ENCODE measurements at regions not wholly inside any gene's neighbourhood (a gene's known extent, or its start where the extent isn't known, plus 50 kb on each side); places are given as distances from the start of the nearest gene placed in this dataset.

DNA sequence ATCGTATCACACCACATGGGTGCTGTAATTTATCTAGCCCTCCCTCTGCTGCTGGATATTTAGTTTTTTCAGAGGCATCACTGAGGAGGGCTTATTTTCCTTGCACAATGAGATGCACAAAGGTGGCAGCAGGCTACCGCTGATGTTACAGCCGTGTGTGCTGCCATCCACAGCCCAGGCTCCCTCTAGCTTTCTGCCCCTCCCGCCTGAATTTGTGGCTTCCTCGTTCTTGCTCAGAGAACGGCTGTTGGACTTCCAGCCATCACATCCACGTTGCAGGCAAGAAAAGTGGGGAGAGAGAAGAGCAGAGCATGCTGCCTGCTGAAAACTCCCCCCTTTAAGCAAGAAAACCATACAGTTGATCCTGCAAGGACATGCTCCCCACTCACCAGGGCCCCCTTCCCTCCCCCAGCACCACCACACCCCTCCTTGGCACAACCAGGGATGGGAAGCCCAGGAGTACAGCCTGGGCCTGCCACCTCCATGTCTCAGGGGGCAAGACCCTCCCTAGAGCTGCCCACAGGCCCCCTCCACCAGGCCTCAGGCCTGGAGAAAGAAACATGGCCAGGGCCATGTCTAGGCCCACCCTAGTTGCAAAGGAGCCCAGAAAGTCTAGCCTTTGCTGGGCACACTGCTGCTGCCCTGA is 102.6 kb downstream of the MRPL14 start:
- H3K27ac ChIP-seq (ENCODE audit: low read depth, low read length), result no peak overlapping the region
- DNase-seq (ENCODE audit: insufficient read length, low spot score, missing footprints), result no peak
- no peaks in the 10 kb centered on the region for H3K27me3 ChIP-seq (ENCODE audit: insufficient read depth, low read length)
- H3K79me2 ChIP-seq (ENCODE audit: insufficient read depth, low read length), result no peaks in the 10 kb centered on the region
- H3K4me1 ChIP-seq (ENCODE audit: insufficient read depth, low read length), result peaks cover 32% of the 10 kb centered on the region
- peak overlapping the region; percentile 24 for H2AFZ ChIP-seq (ENCODE audit: low read length)
- H4K20me1 ChIP-seq (ENCODE audit: insufficient read depth, low read length), result no peaks in the 10 kb centered on the region
- no peaks in the 10 kb centered on the region for H3K36me3 ChIP-seq (ENCODE audit: insufficient read depth, low read length)
- H3K4me2 ChIP-seq (ENCODE audit: insufficient read depth, low read length), result no peak overlapping the region
- H3K4me3 ChIP-seq (ENCODE audit: insufficient read depth, low read length), result no peak overlapping the region
- H3K9me3 ChIP-seq (ENCODE audit: low read depth, low read length), result no peaks in the 10 kb centered on the region
- TF ChIP-seq CTCF (IDR thresholded peaks at IDR 0.05; ENCODE audit: extremely low read depth, low read depth, low read length), result no peak

DNA sequence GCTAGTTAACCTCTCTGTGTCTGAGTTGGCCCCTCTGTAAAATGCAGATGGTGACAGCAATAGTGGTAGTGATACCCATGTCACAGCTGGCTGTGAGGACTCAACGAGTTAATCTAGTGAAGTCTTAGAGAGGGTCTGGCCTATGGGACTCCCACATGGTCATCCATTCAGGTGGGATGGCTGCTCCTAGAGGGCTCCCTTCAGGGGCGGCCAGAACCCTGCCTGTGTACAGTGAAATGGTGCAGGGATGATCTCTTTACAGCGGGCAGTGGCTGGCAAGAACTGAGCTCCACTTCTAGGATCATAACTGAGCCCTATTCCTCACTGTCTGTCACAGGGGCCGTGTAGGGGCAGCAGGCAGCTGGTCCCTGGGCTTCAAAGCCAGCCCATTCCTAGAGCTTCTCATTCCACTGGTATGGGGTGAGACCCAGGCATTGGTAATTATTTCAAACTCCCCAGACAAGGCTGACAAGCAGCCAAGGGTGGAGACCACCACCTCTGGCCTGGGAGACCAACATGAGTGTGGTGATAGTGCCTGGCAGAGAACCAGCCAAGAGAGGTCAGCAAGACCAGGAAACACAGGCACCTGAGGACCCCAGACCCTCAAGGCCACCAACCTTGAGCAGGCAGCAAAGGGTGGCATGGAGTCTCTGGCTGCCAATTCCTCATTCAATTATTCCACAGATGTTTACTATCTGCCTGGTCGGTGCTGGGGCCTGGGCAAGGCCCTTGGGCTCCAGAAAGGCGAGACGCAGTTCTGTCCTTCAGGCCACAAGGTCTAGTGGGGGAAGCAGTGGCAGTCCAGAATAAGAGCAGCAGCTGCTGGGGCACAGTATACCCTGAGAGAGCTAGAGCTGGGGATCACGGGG is 103.4 kb downstream of the MRPL14 start:
- Histone ChIP-seq H3K4me3 (ENCODE audit: insufficient read depth, low read length) (no peak overlapping the region), H3K9me3 (ENCODE audit: low read depth, low read length) (no peaks in the 10 kb centered on the region), H3K79me2 (ENCODE audit: insufficient read depth, low read length) (no peaks in the 10 kb centered on the region), H3K27ac (ENCODE audit: low read depth, low read length) (no peak overlapping the region), H3K27me3 (ENCODE audit: insufficient read depth, low read length) (no peaks in the 10 kb centered on the region), H3K4me1 (ENCODE audit: insufficient read depth, low read length) (peaks cover 24% of the 10 kb centered on the region), H4K20me1 (ENCODE audit: insufficient read depth, low read length) (no peaks in the 10 kb centered on the region), H2AFZ (ENCODE audit: low read length) (no peak overlapping the region), H3K36me3 (ENCODE audit: insufficient read depth, low read length) (no peaks in the 10 kb centered on the region), H3K4me2 (ENCODE audit: insufficient read depth, low read length) (no peak overlapping the region)
- TF ChIP-seq CTCF (IDR thresholded peaks at IDR 0.05; ENCODE audit: extremely low read depth, low read depth, low read length), result no peak
- peak; percentile 14 for DNase-seq (ENCODE audit: insufficient read length, low spot score, missing footprints)

- Histone ChIP-seq H3K9me3 (ENCODE audit: low read depth, low read length) (no peaks in the 10 kb centered on the region), H3K36me3 (ENCODE audit: insufficient read depth, low read length) (no peaks in the 10 kb centered on the region), H4K20me1 (ENCODE audit: insufficient read depth, low read length) (no peaks in the 10 kb centered on the region), H3K4me1 (ENCODE audit: insufficient read depth, low read length) (peaks cover 23% of the 10 kb centered on the region), H3K27ac (ENCODE audit: low read depth, low read length) (peak overlapping the region; percentile 72), H3K4me2 (ENCODE audit: insufficient read depth, low read length) (no peak overlapping the region), H3K27me3 (ENCODE audit: insufficient read depth, low read length) (no peaks in the 10 kb centered on the region), H2AFZ (ENCODE audit: low read length) (peak overlapping the region; percentile 77), H3K79me2 (ENCODE audit: insufficient read depth, low read length) (no peaks in the 10 kb centered on the region), H3K4me3 (ENCODE audit: insufficient read depth, low read length) (no peak overlapping the region)
- DNase-seq (ENCODE audit: insufficient read length, low spot score, missing footprints), result peak; percentile 30
- TF ChIP-seq CTCF (IDR thresholded peaks at IDR 0.05; ENCODE audit: extremely low read depth, low read depth, low read length), result no peak
Observed at GRCh38 chr6:44022671-44023352, 104.4 kb downstream of the MRPL14 start.

GRCh38 chr6:44022296-44022661 is 105.0 kb downstream of the MRPL14 start:
- Histone ChIP-seq H4K20me1 (ENCODE audit: insufficient read depth, low read length) (no peaks in the 10 kb centered on the region), H3K9me3 (ENCODE audit: low read depth, low read length) (no peaks in the 10 kb centered on the region), H3K79me2 (ENCODE audit: insufficient read depth, low read length) (no peaks in the 10 kb centered on the region), H3K4me3 (ENCODE audit: insufficient read depth, low read length) (no peak overlapping the region), H3K36me3 (ENCODE audit: insufficient read depth, low read length) (no peaks in the 10 kb centered on the region), H3K27ac (ENCODE audit: low read depth, low read length) (peak overlapping the region; percentile 72), H3K4me2 (ENCODE audit: insufficient read depth, low read length) (no peak overlapping the region), H3K4me1 (ENCODE audit: insufficient read depth, low read length) (peaks cover 23% of the 10 kb centered on the region), H2AFZ (ENCODE audit: low read length) (peak overlapping the region; percentile 77), H3K27me3 (ENCODE audit: insufficient read depth, low read length) (no peaks in the 10 kb centered on the region)
- DNase-seq (ENCODE audit: insufficient read length, low spot score, missing footprints), result peak; percentile 92
- TF ChIP-seq CTCF (IDR thresholded peaks at IDR 0.05; ENCODE audit: extremely low read depth, low read depth, low read length), result no peak

All from osteoblast (primary cell).